ENCODE measurements at regions not wholly inside any gene's neighbourhood (a gene's known extent, or its start where the extent isn't known, plus 50 kb on each side); places are given as distances from the start of the nearest gene placed in this dataset.

- H3K27ac Mint-ChIP-seq (ENCODE audit: unreplicated experiment), result no peak overlapping the region
- FAIRE-seq, result no peak
- H3K4me1 Mint-ChIP-seq (ENCODE audit: low read depth, unreplicated experiment), result no peaks in the 10 kb centered on the region
- Histone ChIP-seq H3K27ac (ENCODE audit: low read depth, low read length) (no peak overlapping the region), H3K9ac (ENCODE audit: low read length) (no peak overlapping the region), H3K27me3 (ENCODE audit: insufficient read depth, low read length) (no peaks in the 10 kb centered on the region), H3K79me2 (ENCODE audit: insufficient read depth, low read length) (no peaks in the 10 kb centered on the region), H3K9me3 (ENCODE audit: insufficient read depth, low read depth, low read length) (no peaks in the 10 kb centered on the region), H3K4me2 (ENCODE audit: low read length) (no peak overlapping the region), H4K20me1 (ENCODE audit: insufficient read depth, low read length) (no peaks in the 10 kb centered on the region), H2AFZ (ENCODE audit: low read depth, low read length) (no peak overlapping the region), H3K36me3 (ENCODE audit: insufficient read depth, low read length) (no peaks in the 10 kb centered on the region), H3K4me3 (ENCODE audit: insufficient read depth, low read depth, low read length) (no peak overlapping the region), H3K4me1 (ENCODE audit: insufficient read depth, low read length) (no peaks in the 10 kb centered on the region)
- no peaks in the 10 kb centered on the region for H3K9me3 Mint-ChIP-seq (ENCODE audit: unreplicated experiment)
- H3K27me3 Mint-ChIP-seq (ENCODE audit: low read depth, unreplicated experiment), result no peaks in the 10 kb centered on the region
- no peak for TF ChIP-seq EZH2 (IDR thresholded peaks at IDR 0.05; ENCODE audit: insufficient read depth, low read length)
- H3K36me3 Mint-ChIP-seq (ENCODE audit: low read depth, unreplicated experiment), result no peaks in the 10 kb centered on the region
- no peak for DNase-seq (ENCODE audit: low read depth)
- H3K4me3 Mint-ChIP-seq (ENCODE audit: unreplicated experiment), result no peak overlapping the region
Observed at GRCh38 chr4:92031825-92032224, 271.9 kb upstream of the GRID2 start.

DNA sequence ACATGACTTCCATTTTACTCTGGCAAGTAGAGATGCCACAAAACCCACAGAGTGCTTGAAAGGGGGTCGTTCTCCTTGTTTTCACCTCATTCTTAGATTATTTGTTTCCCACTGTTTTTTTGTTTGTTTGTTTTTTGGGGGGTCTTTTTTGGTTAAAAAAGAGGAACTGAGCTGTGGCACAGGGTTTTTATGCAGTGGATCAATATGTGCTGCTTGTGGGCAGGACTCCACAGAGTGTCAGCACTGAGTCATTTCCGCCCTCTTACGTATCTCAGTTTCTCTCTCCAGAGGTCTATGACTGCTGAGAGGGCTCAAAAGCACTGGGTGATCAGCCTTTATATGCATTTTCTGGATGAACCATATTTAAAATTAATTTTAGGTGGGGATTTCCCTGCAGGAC, 268.1 kb upstream of the GRID2 start:
- Histone ChIP-seq H4K20me1 (ENCODE audit: insufficient read depth, low read length) (no peaks in the 10 kb centered on the region), H3K9me3 (ENCODE audit: insufficient read depth, low read depth, low read length) (no peaks in the 10 kb centered on the region), H3K79me2 (ENCODE audit: insufficient read depth, low read length) (no peaks in the 10 kb centered on the region), H3K27me3 (ENCODE audit: insufficient read depth, low read length) (no peaks in the 10 kb centered on the region), H2AFZ (ENCODE audit: low read depth, low read length) (no peak overlapping the region), H3K4me1 (ENCODE audit: insufficient read depth, low read length) (no peaks in the 10 kb centered on the region), H3K36me3 (ENCODE audit: insufficient read depth, low read length) (no peaks in the 10 kb centered on the region), H3K4me3 (ENCODE audit: insufficient read depth, low read depth, low read length) (no peak overlapping the region), H3K27ac (ENCODE audit: low read depth, low read length) (no peak overlapping the region), H3K9ac (ENCODE audit: low read length) (no peak overlapping the region), H3K4me2 (ENCODE audit: low read length) (no peak overlapping the region)
- Mint-ChIP-seq H3K27ac (ENCODE audit: unreplicated experiment) (no peak overlapping the region), H3K36me3 (ENCODE audit: low read depth, unreplicated experiment) (no peaks in the 10 kb centered on the region), H3K4me1 (ENCODE audit: low read depth, unreplicated experiment) (no peaks in the 10 kb centered on the region), H3K9me3 (ENCODE audit: unreplicated experiment) (peaks cover 6% of the 10 kb centered on the region), H3K4me3 (ENCODE audit: unreplicated experiment) (no peak overlapping the region), H3K27me3 (ENCODE audit: low read depth, unreplicated experiment) (no peaks in the 10 kb centered on the region)
- DNase-seq (ENCODE audit: low read depth), result no peak
- FAIRE-seq, result no peak
- TF ChIP-seq CTCF (IDR thresholded peaks at IDR 0.05; ENCODE audit: insufficient read depth, low read depth, low read length), result no peak
- TF ChIP-seq EZH2 (IDR thresholded peaks at IDR 0.05; ENCODE audit: insufficient read depth, low read length), result no peak

- Mint-ChIP-seq H3K4me3 (ENCODE audit: unreplicated experiment) (no peak overlapping the region), H3K9me3 (ENCODE audit: unreplicated experiment) (peaks cover 2% of the 10 kb centered on the region), H3K27ac (ENCODE audit: unreplicated experiment) (no peak overlapping the region), H3K36me3 (ENCODE audit: low read depth, unreplicated experiment) (no peaks in the 10 kb centered on the region), H3K4me1 (ENCODE audit: low read depth, unreplicated experiment) (no peaks in the 10 kb centered on the region), H3K27me3 (ENCODE audit: low read depth, unreplicated experiment) (no peaks in the 10 kb centered on the region)
- Histone ChIP-seq H3K36me3 (ENCODE audit: insufficient read depth, low read length) (no peaks in the 10 kb centered on the region), H3K27ac (ENCODE audit: low read depth, low read length) (no peak overlapping the region), H2AFZ (ENCODE audit: low read depth, low read length) (no peak overlapping the region), H3K79me2 (ENCODE audit: insufficient read depth, low read length) (no peaks in the 10 kb centered on the region), H3K27me3 (ENCODE audit: insufficient read depth, low read length) (no peaks in the 10 kb centered on the region), H3K4me1 (ENCODE audit: insufficient read depth, low read length) (no peaks in the 10 kb centered on the region), H3K4me3 (ENCODE audit: insufficient read depth, low read depth, low read length) (no peak overlapping the region), H4K20me1 (ENCODE audit: insufficient read depth, low read length) (no peaks in the 10 kb centered on the region), H3K9me3 (ENCODE audit: insufficient read depth, low read depth, low read length) (no peaks in the 10 kb centered on the region), H3K4me2 (ENCODE audit: low read length) (no peak overlapping the region), H3K9ac (ENCODE audit: low read length) (no peak overlapping the region)
- no peak for TF ChIP-seq EZH2 (IDR thresholded peaks at IDR 0.05; ENCODE audit: insufficient read depth, low read length)
- TF ChIP-seq CTCF (IDR thresholded peaks at IDR 0.05; ENCODE audit: insufficient read depth, low read depth, low read length), result no peak
- DNase-seq (ENCODE audit: low read depth) (no peak), FAIRE-seq (no peak)
Observed at GRCh38 chr4:92045718-92046117, 258.0 kb upstream of the GRID2 start.
